Osteoblast (primary cell): ENCODE measurements at regions not wholly inside any gene's neighbourhood (a gene's known extent, or its start where the extent isn't known, plus 50 kb on each side); places are given as distances from the start of the nearest gene placed in this dataset.

Experiments
- DNase-seq: peaks from one replicate; pipeline ENCODE4 v3.0.0; 2011; ENCODE audit warnings: low spot score, mixed read lengths; ENCODE audit not compliant: insufficient read length; ENCODE audit errors: missing footprints
- H2AFZ ChIP-seq: 2 replicates; pipeline ENCODE4 v1.6.0; 2011; ENCODE audit warnings: mild to moderate bottlenecking, low read length
- H3K27ac ChIP-seq: 2 replicates; pipeline ENCODE4 v1.5.1; 2011; ENCODE audit warnings: mild to moderate bottlenecking, low read depth, low read length, moderate library complexity
- H3K27me3 ChIP-seq: 2 replicates; pipeline ENCODE4 v1.6.0; 2012; ENCODE audit warnings: mild to moderate bottlenecking, control low read depth, inconsistent platforms, low read length, moderate library complexity; ENCODE audit not compliant: insufficient read depth
- H3K36me3 ChIP-seq: 2 replicates; pipeline ENCODE4 v1.5.1; 2011; ENCODE audit warnings: mild to moderate bottlenecking, low read length, control low read depth, moderate library complexity; ENCODE audit not compliant: insufficient read depth
- H3K4me1 ChIP-seq: 2 replicates; pipeline ENCODE4 v1.5.1; 2011; ENCODE audit warnings: mild to moderate bottlenecking, low read length, control low read depth, moderate library complexity; ENCODE audit not compliant: insufficient read depth
- H3K4me2 ChIP-seq: 2 replicates; pipeline ENCODE4 v1.6.0; 2011; ENCODE audit warnings: mild to moderate bottlenecking, low read length; ENCODE audit not compliant: insufficient read depth
- H3K4me3 ChIP-seq: fragments of 200-600 bp; sonication (generic); 3 replicates; pipeline ENCODE4 v1.5.1; 2012; ENCODE audit warnings: mild to moderate bottlenecking, low read length, inconsistent platforms; ENCODE audit not compliant: insufficient read depth
- H3K79me2 ChIP-seq: 2 replicates; pipeline ENCODE4 v1.6.0; 2012; ENCODE audit warnings: mild to moderate bottlenecking, low read length, control low read depth, inconsistent platforms; ENCODE audit not compliant: insufficient read depth
- H3K9me3 ChIP-seq: 2 replicates; pipeline ENCODE4 v1.5.1; 2011; ENCODE audit warnings: low read depth, low read length, control low read depth
- H4K20me1 ChIP-seq: 2 replicates; pipeline ENCODE4 v1.6.0; 2012; ENCODE audit warnings: mild to moderate bottlenecking, low read length, control low read depth; ENCODE audit not compliant: insufficient read depth
- CTCF ChIP-seq: IDR thresholded peaks from 2 replicates; pipeline ENCODE4 v1.5.1; 2011; ENCODE audit warnings: mild to moderate bottlenecking, low read depth, low read length, moderate library complexity; ENCODE audit errors: extremely low read depth

- peaks cover 38% of the 10 kb centered on the region for H3K27me3 ChIP-seq
- H3K79me2 ChIP-seq = no peaks in the 10 kb centered on the region
- H3K4me3 ChIP-seq = no peak overlapping the region
- DNase-seq = no peak
- H3K27ac ChIP-seq = no peak overlapping the region
- no peak overlapping the region for H2AFZ ChIP-seq
- H3K4me2 ChIP-seq = no peak overlapping the region
- no peaks in the 10 kb centered on the region for H3K36me3 ChIP-seq
- H4K20me1 ChIP-seq = no peaks in the 10 kb centered on the region
- H3K9me3 ChIP-seq = no peaks in the 10 kb centered on the region
- H3K4me1 ChIP-seq = no peaks in the 10 kb centered on the region
- TF ChIP-seq CTCF = no peak
Observed at GRCh38 chr7:1367501-1368183, 91.6 kb downstream of the MICALL2 start.

- Histone ChIP-seq H3K27me3 (peaks cover 44% of the 10 kb centered on the region), H3K4me3 (no peak overlapping the region)
Observed at GRCh38 chr7:1368184-1368681, 91.0 kb downstream of the MICALL2 start.

GRCh38 chr7:1368682-1369571 is 90.3 kb downstream of the MICALL2 start:
- Histone ChIP-seq H3K4me2 (no peak overlapping the region), H2AFZ (no peak overlapping the region), H3K4me3 (no peak overlapping the region), H3K36me3 (no peaks in the 10 kb centered on the region), H3K79me2 (no peaks in the 10 kb centered on the region), H3K27ac (no peak overlapping the region), H3K27me3 (peaks cover 45% of the 10 kb centered on the region), H4K20me1 (no peaks in the 10 kb centered on the region), H3K9me3 (no peaks in the 10 kb centered on the region), H3K4me1 (no peaks in the 10 kb centered on the region)
- TF ChIP-seq CTCF = no peak
- no peak for DNase-seq

More at GRCh38 chr7:1368184-1368681, 91.0 kb downstream of the MICALL2 start:
- DNase-seq = no peak
- Histone ChIP-seq H3K79me2 (no peaks in the 10 kb centered on the region), H4K20me1 (no peaks in the 10 kb centered on the region), H3K4me1 (no peaks in the 10 kb centered on the region), H3K27ac (no peak overlapping the region), H3K9me3 (no peaks in the 10 kb centered on the region), H2AFZ (no peak overlapping the region), H3K4me2 (no peak overlapping the region), H3K36me3 (no peaks in the 10 kb centered on the region)
- no peak for TF ChIP-seq CTCF
